LNCAP (cell line): ENCODE measurements at regions not wholly inside any gene's neighbourhood (a gene's known extent, or its start where the extent isn't known, plus 50 kb on each side); places are given as distances from the start of the nearest gene placed in this dataset.

Experiments used
- CTCF ChIP-seq: fragments of 450-650 bp; IDR thresholded peaks from 2 replicates; pipeline ENCODE4 v1.5.1; 2017; ENCODE audit warnings: mild to moderate bottlenecking

- no peak for TF ChIP-seq CTCF
These were observed 304.6 kb upstream of the TENM3 start for GRCh38 chr4:181938631-181939030.

GRCh38 chr4:181939199-181939945, 303.8 kb upstream of the TENM3 start:
- no peak for TF ChIP-seq CTCF

GRCh38 chr4:181944527-181944926, 298.7 kb upstream of the TENM3 start:
- no peak for TF ChIP-seq CTCF

GRCh38 chr4:181946902-181947301, 296.3 kb upstream of the TENM3 start:
- no peak for TF ChIP-seq CTCF

GRCh38 chr4:181948839-181949382, 294.3 kb upstream of the TENM3 start:
- TF ChIP-seq CTCF: no peak

- TF ChIP-seq CTCF: no peak
These were observed 293.4 kb upstream of the TENM3 start for GRCh38 chr4:181949704-181950312.

- TF ChIP-seq CTCF: no peak
These were observed 292.7 kb upstream of the TENM3 start for GRCh38 chr4:181950372-181951127.
